HG03565 (cell line): ENCODE measurements at regions not wholly inside any gene's neighbourhood (a gene's known extent, or its start where the extent isn't known, plus 50 kb on each side); places are given as distances from the start of the nearest gene placed in this dataset.
"Not testable (repeated sequence)": the region's sequence is repeated elsewhere in the genome, so short reads cannot be mapped to it uniquely, and the experiment has no call there.

Source experiments
- ATAC-seq: cut with Tn5 transposase; IDR thresholded peaks from one replicate; pipeline ENCODE4 v1.9.1; 2021; ENCODE audit warnings: mild to moderate bottlenecking, moderate library complexity; ENCODE audit not compliant: unreplicated experiment

DNA sequence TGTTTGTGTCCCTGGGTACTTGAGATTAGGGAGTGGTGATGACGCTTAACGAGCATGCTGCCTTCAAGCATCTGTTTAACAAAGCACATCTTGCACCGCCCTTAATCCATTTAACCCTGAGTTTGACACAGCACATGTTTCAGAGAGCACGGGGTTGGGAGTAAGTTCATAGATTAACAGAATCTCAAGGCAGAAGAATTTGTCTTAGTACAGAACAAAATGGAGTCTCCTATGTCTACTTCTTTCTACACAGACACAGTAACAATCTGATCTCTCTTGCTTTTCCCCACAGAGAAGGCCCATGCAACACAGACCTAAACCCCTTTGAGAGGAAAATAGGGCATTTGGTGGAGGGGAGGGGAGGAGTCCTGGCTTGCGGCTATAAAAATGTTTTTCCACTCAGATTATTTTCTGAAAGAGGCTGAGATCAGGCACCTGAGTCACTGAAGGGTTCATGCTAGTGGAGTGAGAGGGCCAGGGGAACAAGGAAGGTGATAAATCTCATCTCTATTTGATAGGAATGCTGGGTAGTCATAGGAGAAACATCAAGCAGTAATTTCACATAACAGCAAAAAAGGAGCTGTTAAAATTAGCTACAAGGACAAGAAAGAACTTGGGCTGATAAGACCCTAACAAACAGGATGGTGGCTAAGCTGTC is 136.9 kb downstream of the OR2B2 start:
- ATAC-seq, result not testable (repeated sequence)

DNA sequence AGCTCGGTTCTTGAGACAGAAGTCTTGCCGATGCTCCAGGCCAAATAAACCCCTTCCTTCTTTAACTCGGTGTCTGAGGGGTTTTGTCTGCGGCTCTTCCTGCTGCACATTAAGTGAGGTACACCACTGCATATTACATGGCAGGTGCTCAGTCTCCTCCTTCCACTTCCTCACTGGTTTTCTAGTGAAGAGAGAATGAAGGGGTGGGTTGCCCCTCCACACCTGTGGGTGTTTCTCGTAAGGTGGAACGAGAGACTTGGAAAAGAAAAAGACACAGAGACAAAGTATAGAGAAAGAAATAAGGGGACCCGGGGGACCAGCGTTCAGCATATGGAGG is 138.0 kb downstream of the OR2B2 start:
- ATAC-seq, result not testable (repeated sequence)

DNA sequence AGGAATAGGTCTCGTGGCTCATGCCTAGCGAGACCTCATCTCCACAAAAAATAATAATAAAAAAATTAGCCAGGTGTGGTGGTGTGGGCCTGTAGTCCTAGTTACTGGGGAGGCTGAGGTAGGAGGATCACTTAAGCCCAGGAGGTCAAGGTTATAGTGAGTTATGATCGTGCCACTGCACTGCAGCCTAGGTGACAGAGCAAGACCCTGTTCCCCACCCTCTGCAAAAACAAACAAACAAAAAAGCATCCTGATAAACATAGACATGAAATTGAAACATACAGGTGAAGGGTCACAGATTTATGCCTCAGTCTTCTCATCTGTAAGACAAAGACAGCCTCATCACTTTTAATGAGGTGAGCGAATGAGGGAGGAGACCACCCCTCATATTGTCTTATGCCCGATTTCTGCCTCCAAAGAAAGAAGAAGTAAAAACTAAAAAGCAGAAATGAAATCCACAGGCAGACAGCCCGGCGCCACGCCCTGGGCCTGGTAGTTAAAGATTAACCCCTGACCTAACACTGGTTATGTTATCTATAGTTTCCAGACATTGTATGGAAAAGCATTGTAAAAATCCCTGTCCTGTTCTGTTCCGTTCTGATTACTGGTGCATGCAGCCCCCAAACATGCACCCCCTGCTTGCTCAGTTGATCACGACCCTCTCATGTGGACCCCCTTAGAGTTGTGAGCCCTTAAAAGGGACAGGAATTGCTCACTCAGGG is 138.5 kb downstream of the OR2B2 start:
- not testable (repeated sequence) for ATAC-seq

GRCh38 chr6:27772261-27773001 is 139.8 kb downstream of the OR2B2 start:
- ATAC-seq, result peak; percentile 71

GRCh38 chr6:27771235-27771634 is 141.0 kb downstream of the OR2B2 start:
- no peak for ATAC-seq

DNA sequence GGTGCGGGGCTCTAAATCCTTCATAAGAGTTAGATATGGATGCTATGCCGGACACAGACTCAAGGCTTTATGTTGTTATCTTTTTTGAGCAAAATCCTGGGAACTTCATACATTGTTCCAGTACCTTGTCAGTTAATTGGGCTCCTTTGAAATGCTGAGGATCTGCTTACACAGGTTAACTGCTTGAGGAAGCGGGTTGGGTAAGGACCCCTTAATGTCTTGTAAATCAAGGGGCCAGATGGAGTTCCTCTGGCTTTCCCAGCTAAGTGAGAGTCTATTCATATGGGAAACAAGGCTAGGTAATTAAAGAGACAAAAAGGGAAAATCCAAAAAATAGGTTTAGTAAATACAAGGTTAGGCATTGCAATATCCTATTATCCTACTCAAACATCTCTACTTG is 141.5 kb downstream of the OR2B2 start:
- no peak for ATAC-seq

GRCh38 chr6:27768556-27768955 is 143.6 kb downstream of the OR2B2 start:
- no peak for ATAC-seq

DNA sequence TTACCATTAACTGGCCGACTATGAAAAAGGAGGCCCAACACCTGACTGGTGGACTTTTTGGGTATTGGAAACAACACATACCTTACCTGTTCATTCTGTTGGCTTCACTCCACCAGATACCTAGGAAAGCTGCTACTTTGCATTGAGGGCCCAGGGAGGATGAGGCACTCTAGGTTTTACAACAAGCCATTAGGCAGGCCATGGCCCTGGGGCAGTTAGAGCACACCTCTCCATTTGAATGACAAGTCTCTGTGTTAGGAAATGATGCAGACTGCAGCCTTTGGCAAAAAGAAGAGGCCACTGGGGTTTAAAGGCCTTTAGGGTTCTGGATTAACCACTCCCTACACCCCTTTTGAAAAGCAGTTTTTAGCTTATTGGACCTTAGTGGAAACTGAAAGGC is 144.3 kb downstream of the OR2B2 start:
- ATAC-seq, result no peak

DNA sequence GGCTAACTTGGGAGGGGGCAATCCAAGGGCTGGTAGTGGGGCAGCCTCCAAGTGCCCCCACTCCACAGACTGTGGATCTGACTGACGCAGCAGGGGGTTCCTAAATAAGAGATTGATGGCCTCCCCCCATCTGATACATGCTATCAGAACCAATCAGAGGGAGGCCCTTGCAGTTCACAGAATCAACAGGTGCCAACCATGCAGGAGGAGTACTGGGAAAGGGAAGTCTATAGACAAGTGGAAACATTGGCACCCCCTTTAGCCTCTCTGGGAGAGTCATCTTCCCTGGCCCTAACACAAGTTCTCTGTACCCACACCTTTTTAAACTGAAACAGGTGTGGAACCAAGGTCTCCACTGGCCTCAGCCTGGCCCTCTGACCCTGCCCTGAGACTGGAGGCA is 145.8 kb downstream of the OR2B2 start:
- no peak for ATAC-seq

- ATAC-seq, result no peak
Measured at GRCh38 chr6:27765028-27765590, 147.1 kb downstream of the OR2B2 start.

DNA sequence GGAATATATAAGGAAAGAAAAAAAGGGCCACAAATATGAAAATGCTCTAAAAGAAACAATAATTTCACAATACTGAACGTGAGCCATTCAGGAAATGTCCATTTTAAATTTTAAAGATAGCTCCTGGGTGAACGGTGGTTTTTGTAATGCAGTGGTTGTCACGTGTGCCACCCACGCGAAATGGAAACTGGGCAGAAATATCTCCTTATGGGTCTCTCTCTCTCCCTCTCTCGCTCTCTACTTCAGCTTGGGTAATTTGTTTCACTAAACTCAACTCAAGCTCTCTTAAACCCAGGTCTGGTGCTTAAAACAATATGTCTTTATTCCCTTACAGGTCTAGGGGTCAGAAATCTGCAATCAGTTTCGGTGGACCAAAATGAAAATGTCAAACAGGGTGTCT is 150.8 kb downstream of the OR2B2 start:
- ATAC-seq, result no peak

GRCh38 chr6:27760464-27760863 is 151.7 kb downstream of the OR2B2 start:
- no peak for ATAC-seq

DNA sequence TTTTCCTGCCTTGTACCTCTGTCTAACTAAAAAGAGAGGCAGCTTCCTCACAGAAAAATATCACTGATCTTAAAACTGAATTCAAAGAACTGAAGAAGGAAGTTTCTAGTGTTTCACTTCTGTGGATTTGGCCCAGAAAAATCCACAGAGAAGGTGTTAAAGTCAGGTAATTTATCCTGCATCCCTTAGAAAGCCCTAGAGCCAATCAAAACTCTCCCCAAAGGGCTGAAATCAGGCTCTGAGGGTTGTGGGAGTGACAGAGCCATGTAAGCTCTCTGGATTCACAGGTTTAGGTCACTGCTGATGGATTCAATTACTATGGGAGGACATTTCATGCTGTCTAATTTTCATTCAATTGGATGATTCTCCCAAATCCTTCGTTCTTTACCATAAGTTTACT is 152.3 kb downstream of the OR2B2 start:
- ATAC-seq, result no peak

- no peak for ATAC-seq
Measured at GRCh38 chr6:27758491-27758890, 153.7 kb downstream of the OR2B2 start.

- ATAC-seq, result no peak
Measured at GRCh38 chr6:27757307-27757706, 154.9 kb downstream of the OR2B2 start.

GRCh38 chr6:27755768-27756167 is 156.4 kb downstream of the OR2B2 start:
- no peak for ATAC-seq

GRCh38 chr6:27754408-27754782 is 157.8 kb downstream of the OR2B2 start:
- no peak for ATAC-seq

- peak; percentile 40 for ATAC-seq
Measured at GRCh38 chr6:27753668-27754407, 158.4 kb downstream of the OR2B2 start.

DNA sequence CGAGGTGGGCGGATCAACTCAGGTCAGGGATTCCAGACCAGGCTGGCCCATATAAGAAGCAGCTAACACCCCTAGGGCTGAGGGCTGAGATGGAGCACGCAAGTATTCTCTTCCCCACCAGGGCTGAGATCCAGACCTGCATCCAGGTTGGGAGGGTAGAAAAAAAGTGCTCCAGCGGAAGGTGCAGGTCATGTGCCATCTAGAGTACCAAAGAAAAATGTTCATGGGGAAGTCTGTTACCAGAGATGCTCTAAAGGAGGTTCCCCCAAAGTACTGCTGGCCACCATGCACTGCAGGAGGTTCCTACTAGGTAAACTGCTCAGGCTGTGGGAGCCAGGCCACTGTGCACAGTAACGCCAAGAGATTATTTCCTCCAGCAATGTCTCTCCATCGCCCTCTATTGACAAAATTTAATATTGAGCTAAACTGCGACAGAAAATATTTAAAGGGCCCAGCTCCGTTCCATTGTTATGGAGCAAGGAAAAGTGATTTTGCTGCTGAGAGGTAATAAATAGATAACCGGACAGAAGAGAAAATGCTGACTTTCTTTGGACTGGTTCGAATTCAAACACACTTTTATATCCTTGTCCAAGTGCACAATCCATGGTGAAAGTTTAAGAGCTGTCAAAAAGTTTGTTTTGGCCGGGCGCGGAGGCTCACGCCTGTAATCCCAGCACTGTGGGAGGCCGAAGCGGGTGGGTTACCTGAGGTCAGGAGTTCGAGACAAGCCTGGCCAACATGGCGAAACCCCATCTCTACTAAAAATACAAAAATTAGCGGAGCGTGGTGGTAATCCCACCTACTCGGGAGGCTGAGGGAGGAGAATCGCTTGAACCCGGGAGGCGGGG is 159.9 kb downstream of the OR2B2 start:
- ATAC-seq, result peak; percentile 29

DNA sequence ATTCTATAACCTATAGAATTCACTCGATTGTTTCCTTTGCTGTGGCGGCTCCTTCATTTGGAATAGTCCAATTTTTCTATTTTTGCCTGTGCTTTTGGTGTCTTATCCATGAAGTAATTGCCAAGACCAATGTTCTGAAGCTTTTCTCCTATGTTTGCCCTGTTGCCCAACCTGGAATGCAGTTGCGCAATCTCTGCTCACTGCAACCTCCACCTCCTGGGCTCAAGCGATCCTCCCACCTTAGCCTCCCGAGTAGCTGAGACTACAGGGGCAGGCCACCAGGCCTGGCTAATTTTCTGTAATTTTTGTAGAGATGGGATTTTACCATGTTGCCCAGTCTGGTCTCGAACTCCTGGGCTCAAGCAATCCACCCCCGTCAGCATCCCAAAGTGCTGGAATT is 163.5 kb downstream of the OR2B2 start:
- ATAC-seq, result no peak
